Neural progenitor cell (in vitro differentiated cells): ENCODE measurements at regions not wholly inside any gene's neighbourhood (a gene's known extent, or its start where the extent isn't known, plus 50 kb on each side); places are given as distances from the start of the nearest gene placed in this dataset.

ENCODE experiments used
- EZH2 ChIP-seq: fragments of 200-600 bp; sonication (generic); IDR thresholded peaks from 2 replicates; pipeline ENCODE4 v1.6.1; 2017; ENCODE audit warnings: antibody characterized with exemption, mild to moderate bottlenecking, moderate library complexity
- EZH2phosphoT487 ChIP-seq: fragments of 200-600 bp; sonication (generic); IDR thresholded peaks from 2 replicates; pipeline ENCODE4 v1.6.1; 2017; ENCODE audit warnings: antibody characterized with exemption
- TF ChIP-seq, protein P1 (sequence below): fragments of 200-600 bp; sonication (generic); IDR thresholded peaks from 2 replicates; pipeline ENCODE4 v1.5.1; 2017; ENCODE audit warnings: antibody characterized with exemption, mild to moderate bottlenecking

GRCh38 chr2:39836638-39837037 lies 57.6 kb upstream of the THUMPD2 start:
- TF ChIP-seq, protein P1, sequence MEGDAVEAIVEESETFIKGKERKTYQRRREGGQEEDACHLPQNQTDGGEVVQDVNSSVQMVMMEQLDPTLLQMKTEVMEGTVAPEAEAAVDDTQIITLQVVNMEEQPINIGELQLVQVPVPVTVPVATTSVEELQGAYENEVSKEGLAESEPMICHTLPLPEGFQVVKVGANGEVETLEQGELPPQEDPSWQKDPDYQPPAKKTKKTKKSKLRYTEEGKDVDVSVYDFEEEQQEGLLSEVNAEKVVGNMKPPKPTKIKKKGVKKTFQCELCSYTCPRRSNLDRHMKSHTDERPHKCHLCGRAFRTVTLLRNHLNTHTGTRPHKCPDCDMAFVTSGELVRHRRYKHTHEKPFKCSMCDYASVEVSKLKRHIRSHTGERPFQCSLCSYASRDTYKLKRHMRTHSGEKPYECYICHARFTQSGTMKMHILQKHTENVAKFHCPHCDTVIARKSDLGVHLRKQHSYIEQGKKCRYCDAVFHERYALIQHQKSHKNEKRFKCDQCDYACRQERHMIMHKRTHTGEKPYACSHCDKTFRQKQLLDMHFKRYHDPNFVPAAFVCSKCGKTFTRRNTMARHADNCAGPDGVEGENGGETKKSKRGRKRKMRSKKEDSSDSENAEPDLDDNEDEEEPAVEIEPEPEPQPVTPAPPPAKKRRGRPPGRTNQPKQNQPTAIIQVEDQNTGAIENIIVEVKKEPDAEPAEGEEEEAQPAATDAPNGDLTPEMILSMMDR: no peak
- TF ChIP-seq EZH2 (no peak), EZH2phosphoT487 (no peak)
